MM.1S (cell line): ENCODE measurements at regions not wholly inside any gene's neighbourhood (a gene's known extent, or its start where the extent isn't known, plus 50 kb on each side); places are given as distances from the start of the nearest gene placed in this dataset.
"Not testable (repeated sequence)": the region's sequence is repeated elsewhere in the genome, so short reads cannot be mapped to it uniquely, and the experiment has no call there.

ENCODE experiments used
- CTCF ChIP-seq: fragments of 300-600 bp; sonication (generic); IDR thresholded peaks from 2 replicates; pipeline ENCODE4 v1.5.1; 2016; ENCODE audit warnings: antibody characterized with exemption, low read length, mixed read lengths
- EZH2 ChIP-seq: fragments of 300-600 bp; sonication (generic); optimal IDR thresholded peaks from 2 replicates; pipeline ENCODE3; 2017; ENCODE audit warnings: low read depth, mild to moderate bottlenecking, antibody characterized with exemption, low read length, mixed read lengths

- not testable (repeated sequence) for TF ChIP-seq CTCF, EZH2
Measured at GRCh38 chr15:20249677-20249970, 292.0 kb downstream of the GOLGA6L6 start.
